ENCODE measurements at regions not wholly inside any gene's neighbourhood (a gene's known extent, or its start where the extent isn't known, plus 50 kb on each side); places are given as distances from the start of the nearest gene placed in this dataset.

GRCh38 chr9:88781628-88782391 is 209.5 kb upstream of the S1PR3 start:
- Histone ChIP-seq H3K27ac (ENCODE audit: low read depth, low read length) (no peak overlapping the region), H3F3A (ENCODE audit: insufficient read depth) (no peaks in the 10 kb centered on the region), H3K4me2 (ENCODE audit: low read depth, low read length, poor library complexity, severe bottlenecking) (no peak overlapping the region), H3K27me3 (ENCODE audit: low read length) (no peaks in the 10 kb centered on the region), H2AFZ (ENCODE audit: low read depth, low read length, severe bottlenecking) (no peak overlapping the region), H3K4me3 (ENCODE audit: insufficient read depth, low read length, poor library complexity, severe bottlenecking) (no peak overlapping the region), H3K9ac (ENCODE audit: low read length) (no peak overlapping the region), H3K79me2 (ENCODE audit: insufficient read depth, low read length) (no peaks in the 10 kb centered on the region), H4K20me1 (ENCODE audit: low read depth, low read length) (no peaks in the 10 kb centered on the region), H3K36me3 (ENCODE audit: low read length) (no peaks in the 10 kb centered on the region), H3K9me3 (ENCODE audit: insufficient read depth, low read length) (no peaks in the 10 kb centered on the region), H3K9me2 (replicated peaks; ENCODE audit: insufficient read depth, low read length) (no peaks in the 10 kb centered on the region)
- TF ChIP-seq CTCF (IDR thresholded peaks at IDR 0.05; ENCODE audit: insufficient read depth, low read length, poor library complexity, severe bottlenecking) = no peak
- TF ChIP-seq EZH2phosphoT487 (conservative IDR thresholded peaks at IDR 0.05; ENCODE audit: low read length) = no peak

GRCh38 chr9:88782931-88783710 is 208.1 kb upstream of the S1PR3 start:
- no peaks in the 10 kb centered on the region for H3K36me3 ChIP-seq (ENCODE audit: low read length)
- no peak overlapping the region for H3K4me2 ChIP-seq (ENCODE audit: low read depth, low read length, poor library complexity, severe bottlenecking)
- H3K27ac ChIP-seq (ENCODE audit: low read depth, low read length) = no peak overlapping the region
- H3F3A ChIP-seq (ENCODE audit: insufficient read depth) = no peaks in the 10 kb centered on the region
- no peaks in the 10 kb centered on the region for H3K9me2 ChIP-seq (replicated peaks; ENCODE audit: insufficient read depth, low read length)
- H3K9ac ChIP-seq (ENCODE audit: low read length) = no peak overlapping the region
- TF ChIP-seq EZH2phosphoT487 (conservative IDR thresholded peaks at IDR 0.05; ENCODE audit: low read length) = no peak
- no peak for TF ChIP-seq CTCF (IDR thresholded peaks at IDR 0.05; ENCODE audit: insufficient read depth, low read length, poor library complexity, severe bottlenecking)
- H3K79me2 ChIP-seq (ENCODE audit: insufficient read depth, low read length) = no peaks in the 10 kb centered on the region
- no peak overlapping the region for H2AFZ ChIP-seq (ENCODE audit: low read depth, low read length, severe bottlenecking)
- H3K9me3 ChIP-seq (ENCODE audit: insufficient read depth, low read length) = no peaks in the 10 kb centered on the region
- no peaks in the 10 kb centered on the region for H4K20me1 ChIP-seq (ENCODE audit: low read depth, low read length)
- H3K4me3 ChIP-seq (ENCODE audit: insufficient read depth, low read length, poor library complexity, severe bottlenecking) = no peak overlapping the region
- no peaks in the 10 kb centered on the region for H3K27me3 ChIP-seq (ENCODE audit: low read length)

- H2AFZ ChIP-seq (ENCODE audit: low read depth, low read length, severe bottlenecking) = no peak overlapping the region
- TF ChIP-seq CTCF (IDR thresholded peaks at IDR 0.05; ENCODE audit: insufficient read depth, low read length, poor library complexity, severe bottlenecking) (no peak), EZH2phosphoT487 (conservative IDR thresholded peaks at IDR 0.05; ENCODE audit: low read length) (no peak)
- H3K27ac ChIP-seq (ENCODE audit: low read depth, low read length) = no peak overlapping the region
- no peaks in the 10 kb centered on the region for H3K79me2 ChIP-seq (ENCODE audit: insufficient read depth, low read length)
- no peaks in the 10 kb centered on the region for H3K27me3 ChIP-seq (ENCODE audit: low read length)
- H3K9me2 ChIP-seq (replicated peaks; ENCODE audit: insufficient read depth, low read length) = no peaks in the 10 kb centered on the region
- H3F3A ChIP-seq (ENCODE audit: insufficient read depth) = no peaks in the 10 kb centered on the region
- H3K4me2 ChIP-seq (ENCODE audit: low read depth, low read length, poor library complexity, severe bottlenecking) = no peak overlapping the region
- no peaks in the 10 kb centered on the region for H3K36me3 ChIP-seq (ENCODE audit: low read length)
- H3K9me3 ChIP-seq (ENCODE audit: insufficient read depth, low read length) = no peaks in the 10 kb centered on the region
- no peak overlapping the region for H3K9ac ChIP-seq (ENCODE audit: low read length)
- no peak overlapping the region for H3K4me3 ChIP-seq (ENCODE audit: insufficient read depth, low read length, poor library complexity, severe bottlenecking)
- H4K20me1 ChIP-seq (ENCODE audit: low read depth, low read length) = no peaks in the 10 kb centered on the region
Measured at GRCh38 chr9:88783711-88784083, 207.6 kb upstream of the S1PR3 start.

Measured in SU-DHL-6 (cell line).